ENCODE measurements at regions not wholly inside any gene's neighbourhood (a gene's known extent, or its start where the extent isn't known, plus 50 kb on each side); places are given as distances from the start of the nearest gene placed in this dataset.

GRCh38 chr2:171244970-171245782 is 84.5 kb upstream of the TLK1 start:
- no peaks in the 10 kb centered on the region for H3K4me1 ChIP-seq (ENCODE audit: control insufficient read depth, insufficient read depth, low read depth, low read length)
- no peaks in the 10 kb centered on the region for H3K27me3 ChIP-seq (ENCODE audit: control insufficient read depth in 1 of 2, insufficient read depth in 1 of 2, low read length in 2 of 2)

GRCh38 chr2:171244466-171244969 is 83.8 kb upstream of the TLK1 start:
- Histone ChIP-seq H3K4ac (ENCODE audit: low read depth in 1 of 2, low read length in 2 of 2) (no peak overlapping the region), H3K36me3 (ENCODE audit: control insufficient read depth in 1 of 2, insufficient read depth in 2 of 2, low read depth in 1 of 2, low read length in 2 of 2) (peaks cover 0 to 3% of the 10 kb centered on the region in 2 experiments), H3K23ac (ENCODE audit: low read length in 2 of 2) (no peak overlapping the region), H2BK120ac (ENCODE audit: low read depth, low read length) (no peak overlapping the region), H3K27me3 (ENCODE audit: control insufficient read depth in 1 of 2, insufficient read depth in 1 of 2, low read length in 2 of 2) (no peaks in the 10 kb centered on the region), H3K27ac (ENCODE audit: low read length, poor library complexity, severe bottlenecking) (no peak overlapping the region), H4K8ac (ENCODE audit: low read length) (no peak overlapping the region), H3K14ac (ENCODE audit: low read length in 2 of 2) (no peak overlapping the region), H2AK5ac (ENCODE audit: low read length, severe bottlenecking) (no peak overlapping the region), H3K4me1 (ENCODE audit: control insufficient read depth, insufficient read depth, low read depth, low read length) (no peaks in the 10 kb centered on the region), H3K9me3 (ENCODE audit: control insufficient read depth, low read length) (peaks cover 17% of the 10 kb centered on the region), H3K9ac (ENCODE audit: low read length) (peak overlapping the region; percentile 91), H3K18ac (ENCODE audit: low read depth in 1 of 2, low read length in 2 of 2) (no peak overlapping the region), H3K79me1 (replicated peaks; ENCODE audit: low read length, poor library complexity, severe bottlenecking) (no peaks in the 10 kb centered on the region), H2AFZ (ENCODE audit: low read depth, low read length) (no peak overlapping the region), H2BK15ac (ENCODE audit: low read depth, poor library complexity, severe bottlenecking) (no peak overlapping the region), H4K91ac (ENCODE audit: low read length) (no peak overlapping the region), H2BK12ac (ENCODE audit: low read length in 2 of 2) (no peak overlapping the region), H3K4me2 (ENCODE audit: low read length, poor library complexity, severe bottlenecking) (no peak overlapping the region), H3K4me3 (ENCODE audit: insufficient read depth in 1 of 2, low read depth in 1 of 2, low read length in 2 of 2) (no peak overlapping the region), H2BK5ac (ENCODE audit: low read depth, low read length, poor library complexity, severe bottlenecking) (no peak overlapping the region)
- WGBS, result 85% methylated on average over 1 of the region's 1 CpG
- peak; percentile 81 for DNase-seq

More at GRCh38 chr2:171244970-171245782, 84.5 kb upstream of the TLK1 start:
- no peak overlapping the region for H4K8ac ChIP-seq (ENCODE audit: low read length)
- no peak overlapping the region for H3K4ac ChIP-seq (ENCODE audit: low read depth in 1 of 2, low read length in 2 of 2)
- H3K9me3 ChIP-seq (ENCODE audit: control insufficient read depth, low read length), result peaks cover 17% of the 10 kb centered on the region
- WGBS, result 90% methylated on average over 1 of the region's 2 CpGs
- H3K9ac ChIP-seq (ENCODE audit: low read length), result peak overlapping the region; percentile 91
- no peak overlapping the region for H2BK12ac ChIP-seq (ENCODE audit: low read length in 2 of 2)
- H3K4me3 ChIP-seq (ENCODE audit: insufficient read depth in 1 of 2, low read depth in 1 of 2, low read length in 2 of 2), result peak overlapping the region in 1 of 2 experiments; percentile 56
- no peak overlapping the region for H3K23ac ChIP-seq (ENCODE audit: low read length in 2 of 2)
- no peak overlapping the region for H3K18ac ChIP-seq (ENCODE audit: low read depth in 1 of 2, low read length in 2 of 2)
- H2BK120ac ChIP-seq (ENCODE audit: low read depth, low read length), result no peak overlapping the region
- no peak overlapping the region for H2BK5ac ChIP-seq (ENCODE audit: low read depth, low read length, poor library complexity, severe bottlenecking)
- no peak overlapping the region for H2BK15ac ChIP-seq (ENCODE audit: low read depth, poor library complexity, severe bottlenecking)
- no peak overlapping the region for H3K14ac ChIP-seq (ENCODE audit: low read length in 2 of 2)
- H3K4me2 ChIP-seq (ENCODE audit: low read length, poor library complexity, severe bottlenecking), result no peak overlapping the region
- H2AFZ ChIP-seq (ENCODE audit: low read depth, low read length), result no peak overlapping the region
- H3K79me1 ChIP-seq (replicated peaks; ENCODE audit: low read length, poor library complexity, severe bottlenecking), result no peaks in the 10 kb centered on the region
- no peak overlapping the region for H2AK5ac ChIP-seq (ENCODE audit: low read length, severe bottlenecking)
- H3K36me3 ChIP-seq (ENCODE audit: control insufficient read depth in 1 of 2, insufficient read depth in 2 of 2, low read depth in 1 of 2, low read length in 2 of 2), result peaks cover 0 to 3% of the 10 kb centered on the region in 2 experiments
- peak; percentile 28 for DNase-seq
- H3K27ac ChIP-seq (ENCODE audit: low read length, poor library complexity, severe bottlenecking), result no peak overlapping the region
- H4K91ac ChIP-seq (ENCODE audit: low read length), result no peak overlapping the region

GRCh38 chr2:171241771-171242170 is 81.1 kb upstream of the TLK1 start:
- Histone ChIP-seq H3K36me3 (ENCODE audit: control insufficient read depth in 1 of 2, insufficient read depth in 2 of 2, low read depth in 1 of 2, low read length in 2 of 2) (peaks cover 0 to 3% of the 10 kb centered on the region in 2 experiments), H3K9me3 (ENCODE audit: control insufficient read depth, low read length) (peaks cover 13% of the 10 kb centered on the region), H3K14ac (ENCODE audit: low read length in 2 of 2) (no peak overlapping the region), H2BK15ac (ENCODE audit: low read depth, poor library complexity, severe bottlenecking) (no peak overlapping the region), H4K91ac (ENCODE audit: low read length) (no peak overlapping the region), H2AFZ (ENCODE audit: low read depth, low read length) (no peak overlapping the region), H2BK12ac (ENCODE audit: low read length in 2 of 2) (no peak overlapping the region), H3K27ac (ENCODE audit: low read length, poor library complexity, severe bottlenecking) (no peak overlapping the region), H2AK5ac (ENCODE audit: low read length, severe bottlenecking) (no peak overlapping the region), H3K9ac (ENCODE audit: low read length) (no peak overlapping the region), H3K18ac (ENCODE audit: low read depth in 1 of 2, low read length in 2 of 2) (no peak overlapping the region), H2BK5ac (ENCODE audit: low read depth, low read length, poor library complexity, severe bottlenecking) (no peak overlapping the region), H3K4ac (ENCODE audit: low read depth in 1 of 2, low read length in 2 of 2) (no peak overlapping the region), H2BK120ac (ENCODE audit: low read depth, low read length) (no peak overlapping the region), H3K4me2 (ENCODE audit: low read length, poor library complexity, severe bottlenecking) (no peak overlapping the region), H3K23ac (ENCODE audit: low read length in 2 of 2) (no peak overlapping the region), H3K4me1 (ENCODE audit: control insufficient read depth, insufficient read depth, low read depth, low read length) (no peaks in the 10 kb centered on the region), H3K79me1 (replicated peaks; ENCODE audit: low read length, poor library complexity, severe bottlenecking) (no peaks in the 10 kb centered on the region), H3K27me3 (ENCODE audit: control insufficient read depth in 1 of 2, insufficient read depth in 1 of 2, low read length in 2 of 2) (no peaks in the 10 kb centered on the region), H3K4me3 (ENCODE audit: insufficient read depth in 1 of 2, low read depth in 1 of 2, low read length in 2 of 2) (no peak overlapping the region), H4K8ac (ENCODE audit: low read length) (no peak overlapping the region)
- WGBS, result 80% methylated on average over 1 of the region's 1 CpG
- DNase-seq, result no peak

- Histone ChIP-seq H3K18ac (ENCODE audit: low read depth in 1 of 2, low read length in 2 of 2) (no peak overlapping the region), H4K91ac (ENCODE audit: low read length) (no peak overlapping the region), H3K9me3 (ENCODE audit: control insufficient read depth, low read length) (no peaks in the 10 kb centered on the region), H4K8ac (ENCODE audit: low read length) (no peak overlapping the region), H3K36me3 (ENCODE audit: control insufficient read depth in 1 of 2, insufficient read depth in 2 of 2, low read depth in 1 of 2, low read length in 2 of 2) (no peaks in the 10 kb centered on the region), H3K79me1 (replicated peaks; ENCODE audit: low read length, poor library complexity, severe bottlenecking) (no peaks in the 10 kb centered on the region), H3K27me3 (ENCODE audit: control insufficient read depth in 1 of 2, insufficient read depth in 1 of 2, low read length in 2 of 2) (no peaks in the 10 kb centered on the region), H3K4me2 (ENCODE audit: low read length, poor library complexity, severe bottlenecking) (no peak overlapping the region), H3K27ac (ENCODE audit: low read length, poor library complexity, severe bottlenecking) (no peak overlapping the region), H2BK12ac (ENCODE audit: low read length in 2 of 2) (no peak overlapping the region), H3K9ac (ENCODE audit: low read length) (no peak overlapping the region), H3K4ac (ENCODE audit: low read depth in 1 of 2, low read length in 2 of 2) (no peak overlapping the region), H2BK5ac (ENCODE audit: low read depth, low read length, poor library complexity, severe bottlenecking) (no peak overlapping the region), H2BK120ac (ENCODE audit: low read depth, low read length) (no peak overlapping the region), H3K23ac (ENCODE audit: low read length in 2 of 2) (no peak overlapping the region), H3K14ac (ENCODE audit: low read length in 2 of 2) (no peak overlapping the region), H3K4me1 (ENCODE audit: control insufficient read depth, insufficient read depth, low read depth, low read length) (no peaks in the 10 kb centered on the region), H2BK15ac (ENCODE audit: low read depth, poor library complexity, severe bottlenecking) (no peak overlapping the region), H2AFZ (ENCODE audit: low read depth, low read length) (no peak overlapping the region), H3K4me3 (ENCODE audit: insufficient read depth in 1 of 2, low read depth in 1 of 2, low read length in 2 of 2) (no peak overlapping the region), H2AK5ac (ENCODE audit: low read length, severe bottlenecking) (no peak overlapping the region)
- 100% methylated on average over 4 of the region's 4 CpGs for WGBS
- DNase-seq, result no peak
Observed at GRCh38 chr2:171238946-171239345, 78.3 kb upstream of the TLK1 start.

All from mesenchymal stem cell (in vitro differentiated cells and primary cell).